ENCODE measurements at regions not wholly inside any gene's neighbourhood (a gene's known extent, or its start where the extent isn't known, plus 50 kb on each side); places are given as distances from the start of the nearest gene placed in this dataset.

- TF ChIP-seq, protein P1, sequence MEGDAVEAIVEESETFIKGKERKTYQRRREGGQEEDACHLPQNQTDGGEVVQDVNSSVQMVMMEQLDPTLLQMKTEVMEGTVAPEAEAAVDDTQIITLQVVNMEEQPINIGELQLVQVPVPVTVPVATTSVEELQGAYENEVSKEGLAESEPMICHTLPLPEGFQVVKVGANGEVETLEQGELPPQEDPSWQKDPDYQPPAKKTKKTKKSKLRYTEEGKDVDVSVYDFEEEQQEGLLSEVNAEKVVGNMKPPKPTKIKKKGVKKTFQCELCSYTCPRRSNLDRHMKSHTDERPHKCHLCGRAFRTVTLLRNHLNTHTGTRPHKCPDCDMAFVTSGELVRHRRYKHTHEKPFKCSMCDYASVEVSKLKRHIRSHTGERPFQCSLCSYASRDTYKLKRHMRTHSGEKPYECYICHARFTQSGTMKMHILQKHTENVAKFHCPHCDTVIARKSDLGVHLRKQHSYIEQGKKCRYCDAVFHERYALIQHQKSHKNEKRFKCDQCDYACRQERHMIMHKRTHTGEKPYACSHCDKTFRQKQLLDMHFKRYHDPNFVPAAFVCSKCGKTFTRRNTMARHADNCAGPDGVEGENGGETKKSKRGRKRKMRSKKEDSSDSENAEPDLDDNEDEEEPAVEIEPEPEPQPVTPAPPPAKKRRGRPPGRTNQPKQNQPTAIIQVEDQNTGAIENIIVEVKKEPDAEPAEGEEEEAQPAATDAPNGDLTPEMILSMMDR (IDR thresholded peaks at IDR 0.05; ENCODE audit: poor library complexity): no peak
- TF ChIP-seq EZH2 (IDR thresholded peaks at IDR 0.05; ENCODE audit: borderline replicate concordance) (no peak), EZH2phosphoT487 (IDR thresholded peaks at IDR 0.05; ENCODE audit: low read depth, severe bottlenecking, unreplicated experiment) (no peak)
These were observed 236.6 kb upstream of the PROK2 start for GRCh38 chr3:72021531-72021930.

Measured in hepatocyte (in vitro differentiated cells).